GM23338 (cell line): ENCODE measurements at regions not wholly inside any gene's neighbourhood (a gene's known extent, or its start where the extent isn't known, plus 50 kb on each side); places are given as distances from the start of the nearest gene placed in this dataset.

Source experiments
- CREB1 ChIP-seq: fragments of 250-450 bp; sonication (Bioruptor Pico); IDR thresholded peaks from 2 replicates; pipeline ENCODE4 v1.5.0; 2020; ENCODE audit warnings: low read depth, mild to moderate bottlenecking, moderate library complexity
- CTCF ChIP-seq, 2 experiments: fragments of 200-600 bp in 1 of 2; sonication (generic) in 1 of 2; conservative IDR thresholded peaks; 2 replicates each; pipeline versions ENCODE4 v1.5.1 to v1.6.1; 2016 to 2017; ENCODE audit warnings: antibody characterized with exemption in 2 of 2, low read depth in 2 of 2, mild to moderate bottlenecking in 2 of 2, moderate library complexity in 1 of 2
- EZH2 ChIP-seq: fragments of 200-600 bp; sonication (generic); IDR thresholded peaks from one replicate; pipeline ENCODE4 v1.8.0; 2017; ENCODE audit warnings: antibody characterized with exemption, mild to moderate bottlenecking, low read depth; ENCODE audit not compliant: unreplicated experiment
- EZH2phosphoT487 ChIP-seq: fragments of 200-600 bp; sonication (generic); IDR thresholded peaks from one replicate; pipeline ENCODE4 v1.8.1; 2018; ENCODE audit warnings: antibody characterized with exemption; ENCODE audit not compliant: unreplicated experiment
- POLR2AphosphoS5 ChIP-seq: IDR thresholded peaks from 2 replicates; pipeline ENCODE4 v1.6.1; 2016; ENCODE audit warnings: antibody characterized with exemption, low read depth
- ZNF114 ChIP-seq: fragments of 250-450 bp; sonication (Bioruptor Pico); IDR thresholded peaks from 2 replicates; pipeline ENCODE4 v1.5.0; 2020; ENCODE audit warnings: mild to moderate bottlenecking, moderate library complexity

GRCh38 chr12:77613411-77613810, 217.3 kb upstream of the NAV3 start:
- no peak for TF ChIP-seq POLR2AphosphoS5
- no peak for TF ChIP-seq CTCF (conservative IDR thresholded peaks at IDR 0.05; ENCODE audit: low read depth in 2 of 2)
- no peak for TF ChIP-seq EZH2phosphoT487
- no peak for TF ChIP-seq EZH2
- no peak for TF ChIP-seq ZNF114 (CRISPR knock-in tag)
- TF ChIP-seq CREB1 = no peak
